ENCODE measurements at regions not wholly inside any gene's neighbourhood (a gene's known extent, or its start where the extent isn't known, plus 50 kb on each side); places are given as distances from the start of the nearest gene placed in this dataset.

DNA sequence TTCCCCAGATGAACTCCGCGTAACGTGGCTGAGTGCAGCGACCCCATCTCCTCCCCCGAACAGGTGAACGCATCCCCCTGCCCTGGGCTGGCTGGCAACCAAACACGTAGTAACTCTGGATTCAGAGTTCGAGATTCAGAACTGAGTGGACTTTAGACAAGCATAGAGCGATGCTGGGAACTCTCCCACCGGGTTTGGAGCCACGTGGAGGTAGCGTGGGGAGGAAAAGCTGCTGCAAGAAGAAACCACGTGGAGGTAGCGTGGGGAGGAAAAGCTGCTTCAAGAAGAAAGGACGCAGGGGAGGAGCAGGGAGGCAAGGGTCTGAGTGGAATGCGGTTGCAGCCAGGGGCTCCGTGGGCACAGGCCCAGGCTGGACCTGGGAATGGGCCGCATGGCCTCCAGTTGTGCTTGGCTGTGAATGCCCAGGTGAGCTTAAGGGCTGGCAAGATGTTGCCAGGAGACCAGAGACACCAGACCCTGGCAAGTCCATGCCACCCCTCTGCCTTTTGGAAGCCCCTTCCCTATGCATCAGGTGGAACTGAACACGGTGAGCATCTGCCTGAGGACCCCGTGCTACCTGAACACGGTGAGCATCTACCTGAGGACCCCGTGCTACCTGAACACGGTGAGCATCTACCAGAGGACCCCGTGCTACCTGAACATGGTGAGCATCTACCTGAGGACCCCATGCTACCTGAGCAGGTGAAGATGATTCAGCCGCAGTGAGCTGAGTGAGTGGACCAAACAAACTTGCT is 118.0 kb upstream of the FRMD1 start:
- TF ChIP-seq CTCF (IDR thresholded peaks at IDR 0.05) = no peak
- no peak for TF ChIP-seq POLR2A (IDR thresholded peaks at IDR 0.05)

All from heart left ventricle (tissue), 13 donors.